Bone marrow (tissue), 2 donors: ENCODE measurements at regions not wholly inside any gene's neighbourhood (a gene's known extent, or its start where the extent isn't known, plus 50 kb on each side); places are given as distances from the start of the nearest gene placed in this dataset.

Source experiments
- DNase-seq, 2 donors: peaks; one replicate each; lab custom pipeline; 2025; lab: John Stamatoyannopoulos, UW

GRCh38 chr14:97581016-97581415 lies 783.8 kb downstream of the VRK1 start:
- DNase-seq, result no peak

- no peak for DNase-seq
These were observed 784.8 kb downstream of the VRK1 start for GRCh38 chr14:97582022-97582421.

- no peak for DNase-seq
These were observed 787.3 kb downstream of the VRK1 start for GRCh38 chr14:97584528-97584927.

- DNase-seq, result no peak
These were observed 795.3 kb downstream of the VRK1 start for GRCh38 chr14:97592341-97592980.

- DNase-seq, result no peak
These were observed 797.1 kb downstream of the VRK1 start for GRCh38 chr14:97594306-97594705.

GRCh38 chr14:97602438-97603117 lies 805.4 kb downstream of the VRK1 start:
- no peak for DNase-seq

GRCh38 chr14:97603201-97603600 lies 806.0 kb downstream of the VRK1 start:
- no peak for DNase-seq

GRCh38 chr14:97604731-97605130 lies 807.5 kb downstream of the VRK1 start:
- no peak for DNase-seq

GRCh38 chr14:97618401-97618800 lies 821.2 kb downstream of the VRK1 start:
- DNase-seq, result no peak

GRCh38 chr14:97618917-97619690 lies 821.9 kb downstream of the VRK1 start:
- DNase-seq, result no peak

- no peak for DNase-seq
These were observed 822.9 kb downstream of the VRK1 start for GRCh38 chr14:97620066-97620465.

GRCh38 chr14:97624985-97625384 lies 827.8 kb downstream of the VRK1 start:
- DNase-seq, result no peak

- DNase-seq, result no peak
These were observed 828.3 kb downstream of the VRK1 start for GRCh38 chr14:97625477-97625876.

- no peak for DNase-seq
These were observed 828.9 kb downstream of the VRK1 start for GRCh38 chr14:97626088-97626487.

GRCh38 chr14:97630249-97630648 lies 833.1 kb downstream of the VRK1 start:
- no peak for DNase-seq

- no peak for DNase-seq
These were observed 836.1 kb downstream of the VRK1 start for GRCh38 chr14:97633131-97633738.

- no peak for DNase-seq
These were observed 837.6 kb downstream of the VRK1 start for GRCh38 chr14:97634751-97635150.

GRCh38 chr14:97638864-97639263 lies 841.7 kb downstream of the VRK1 start:
- no peak for DNase-seq

- DNase-seq, result no peak
These were observed 842.8 kb downstream of the VRK1 start for GRCh38 chr14:97640031-97640430.

- no peak for DNase-seq
These were observed 844.6 kb downstream of the VRK1 start for GRCh38 chr14:97641827-97642226.

GRCh38 chr14:97642631-97643030 lies 845.4 kb downstream of the VRK1 start:
- DNase-seq, result no peak

GRCh38 chr14:97644365-97644764 lies 847.2 kb downstream of the VRK1 start:
- no peak for DNase-seq

- no peak for DNase-seq
These were observed 852.6 kb downstream of the VRK1 start for GRCh38 chr14:97649752-97650151.
